Right ventricle myocardium inferior (tissue), 1 donor: ENCODE measurements at regions not wholly inside any gene's neighbourhood (a gene's known extent, or its start where the extent isn't known, plus 50 kb on each side); places are given as distances from the start of the nearest gene placed in this dataset.
"Not testable (repeated sequence)": the region's sequence is repeated elsewhere in the genome, so short reads cannot be mapped to it uniquely, and the experiment has no call there.

Experiments
- ATAC-seq: fragments of 200-7000 bp; cut with Tn5 transposase; one replicate; pipeline ENCODE4 v1.9.1; 2020; ENCODE audit warnings: mild to moderate bottlenecking, moderate library complexity
- DNase-seq: peaks from one replicate; pipeline ENCODE4 v3.0.0; 2021; ENCODE audit errors: missing footprints
- intact Hi-C: fragments of 100-400 bp; cut with DNase I; formaldehyde crosslinking; loops from one replicate; pipeline ENCODE4 v1.11.0; 2022
- donor health status: DM: no; HTN: yes; CAD: no; lungs with severe emphysema.

GRCh38 chr1:224031986-224032385 is 81.9 kb upstream of the FBXO28 start:
- DNase-seq, ATAC-seq, intact Hi-C loops: not testable (repeated sequence)

- intact Hi-C loops, DNase-seq, ATAC-seq: not testable (repeated sequence)
These were observed 83.7 kb upstream of the FBXO28 start for GRCh38 chr1:224030257-224030656.

- intact Hi-C loops, DNase-seq, ATAC-seq: not testable (repeated sequence)
These were observed 84.5 kb upstream of the FBXO28 start for GRCh38 chr1:224029286-224030025.

- ATAC-seq, DNase-seq, intact Hi-C loops: not testable (repeated sequence)
These were observed 85.1 kb upstream of the FBXO28 start for GRCh38 chr1:224028802-224029201.

- DNase-seq, intact Hi-C loops, ATAC-seq: not testable (repeated sequence)
These were observed 90.8 kb upstream of the FBXO28 start for GRCh38 chr1:224023122-224023521.

- DNase-seq, intact Hi-C loops: not testable (repeated sequence)
- ATAC-seq: peak; percentile 42
These were observed 91.5 kb upstream of the FBXO28 start for GRCh38 chr1:224022249-224022970.

GRCh38 chr1:224019866-224020265 is 94.0 kb upstream of the FBXO28 start:
- intact Hi-C loops, DNase-seq, ATAC-seq: not testable (repeated sequence)

- ATAC-seq: not testable (repeated sequence)
These were observed 98.1 kb upstream of the FBXO28 start for GRCh38 chr1:224015782-224016181.

GRCh38 chr1:224014330-224014649 is 99.6 kb upstream of the FBXO28 start:
- DNase-seq (no peak), ATAC-seq (no peak)
- intact Hi-C loops: no loop called here

More at GRCh38 chr1:224015782-224016181, 98.1 kb upstream of the FBXO28 start:
- DNase-seq, intact Hi-C loops: not testable (repeated sequence)

- intact Hi-C loops, DNase-seq, ATAC-seq: not testable (repeated sequence)
These were observed 100.1 kb upstream of the FBXO28 start for GRCh38 chr1:224013626-224014329.

GRCh38 chr1:224012807-224013434 is 101.0 kb upstream of the FBXO28 start:
- intact Hi-C loops, DNase-seq, ATAC-seq: not testable (repeated sequence)

- intact Hi-C loops, DNase-seq, ATAC-seq: not testable (repeated sequence)
These were observed 101.7 kb upstream of the FBXO28 start for GRCh38 chr1:224012162-224012561.

- ATAC-seq, intact Hi-C loops, DNase-seq: not testable (repeated sequence)
These were observed 102.2 kb upstream of the FBXO28 start for GRCh38 chr1:224011751-224012150.

GRCh38 chr1:224011153-224011552 is 102.8 kb upstream of the FBXO28 start:
- intact Hi-C loops, ATAC-seq, DNase-seq: not testable (repeated sequence)

- intact Hi-C loops, DNase-seq, ATAC-seq: not testable (repeated sequence)
These were observed 107.9 kb upstream of the FBXO28 start for GRCh38 chr1:224005973-224006372.

GRCh38 chr1:224004552-224005315 is 109.2 kb upstream of the FBXO28 start:
- ATAC-seq, intact Hi-C loops, DNase-seq: not testable (repeated sequence)

- ATAC-seq, intact Hi-C loops, DNase-seq: not testable (repeated sequence)
These were observed 110.0 kb upstream of the FBXO28 start for GRCh38 chr1:224003896-224004295.

- ATAC-seq, intact Hi-C loops, DNase-seq: not testable (repeated sequence)
These were observed 112.2 kb upstream of the FBXO28 start for GRCh38 chr1:224001757-224002156.
